Lower leg skin (tissue), 4 donors: ENCODE measurements at regions not wholly inside any gene's neighbourhood (a gene's known extent, or its start where the extent isn't known, plus 50 kb on each side); places are given as distances from the start of the nearest gene placed in this dataset.

Experiments used
- DNase-seq, 2 donors: peaks; one replicate each; pipeline ENCODE4 v3.0.0-alpha.2; 2019; ENCODE audit warnings: low spot score in 2 of 2
- H3K4me3 ChIP-seq: fragments of 200-600 bp; sonication (generic); 2 replicates; pipeline ENCODE4 v1.5.1; 2017; ENCODE audit warnings: mild to moderate bottlenecking, low read depth; ENCODE audit not compliant: poor library complexity, severe bottlenecking
- POLR2A ChIP-seq, 2 donors: fragments of 450-650 bp; IDR thresholded peaks; one replicate each; pipeline ENCODE4 v1.6.1; 2016 to 2017; ENCODE audit warnings: antibody characterized with exemption in 2 of 2, mild to moderate bottlenecking in 1 of 2, moderate library complexity in 1 of 2
- WGBS, 2 donors: methylation state at CpG; one replicate each; pipeline ENCODE4 v1.1.5; 2018; 5-methylcytosine and 5-hydroxymethylcytosine counted together
- intact Hi-C: fragments of 100-400 bp; cut with DNase I; formaldehyde crosslinking; loops from one replicate; pipeline ENCODE4 v1.15.0; 2023; ENCODE audit warnings: low total_unique reads
- TF ChIP-seq, protein P1 (sequence below), 3 donors: fragments of 450-650 bp; IDR thresholded peaks; one replicate each; pipeline ENCODE4 v1.5.1; 2016; ENCODE audit warnings: antibody characterized with exemption in 3 of 3, mild to moderate bottlenecking in 3 of 3, moderate library complexity in 2 of 3

DNA sequence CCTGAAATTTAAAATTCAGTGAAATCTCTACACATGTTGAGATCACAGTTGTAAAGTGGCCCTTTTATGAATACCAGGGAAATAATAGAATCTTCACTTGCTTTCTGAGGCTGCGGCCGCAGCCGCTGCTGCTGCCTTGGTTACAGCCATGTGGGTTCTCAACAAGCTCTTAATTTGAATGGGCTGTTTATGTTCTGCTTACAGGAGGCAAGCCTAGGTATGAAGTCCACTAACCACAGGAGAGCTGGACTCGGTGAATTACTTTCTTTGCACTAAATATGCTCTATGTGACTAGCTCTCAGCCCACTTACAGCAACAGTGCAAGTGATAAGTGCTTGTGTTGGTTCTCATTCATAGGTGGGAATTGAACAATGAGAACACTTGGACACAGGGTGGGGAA, 410.8 kb downstream of the SFMBT2 start:
- WGBS, 2 donors = 84 to 94% methylated on average over 4 of the region's 4 CpGs
- intact Hi-C loops = no loop called here
- no peak overlapping the region for H3K4me3 ChIP-seq
- TF ChIP-seq POLR2A (IDR thresholded peaks at IDR 0.05) = no peak
- TF ChIP-seq, protein P1, sequence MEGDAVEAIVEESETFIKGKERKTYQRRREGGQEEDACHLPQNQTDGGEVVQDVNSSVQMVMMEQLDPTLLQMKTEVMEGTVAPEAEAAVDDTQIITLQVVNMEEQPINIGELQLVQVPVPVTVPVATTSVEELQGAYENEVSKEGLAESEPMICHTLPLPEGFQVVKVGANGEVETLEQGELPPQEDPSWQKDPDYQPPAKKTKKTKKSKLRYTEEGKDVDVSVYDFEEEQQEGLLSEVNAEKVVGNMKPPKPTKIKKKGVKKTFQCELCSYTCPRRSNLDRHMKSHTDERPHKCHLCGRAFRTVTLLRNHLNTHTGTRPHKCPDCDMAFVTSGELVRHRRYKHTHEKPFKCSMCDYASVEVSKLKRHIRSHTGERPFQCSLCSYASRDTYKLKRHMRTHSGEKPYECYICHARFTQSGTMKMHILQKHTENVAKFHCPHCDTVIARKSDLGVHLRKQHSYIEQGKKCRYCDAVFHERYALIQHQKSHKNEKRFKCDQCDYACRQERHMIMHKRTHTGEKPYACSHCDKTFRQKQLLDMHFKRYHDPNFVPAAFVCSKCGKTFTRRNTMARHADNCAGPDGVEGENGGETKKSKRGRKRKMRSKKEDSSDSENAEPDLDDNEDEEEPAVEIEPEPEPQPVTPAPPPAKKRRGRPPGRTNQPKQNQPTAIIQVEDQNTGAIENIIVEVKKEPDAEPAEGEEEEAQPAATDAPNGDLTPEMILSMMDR (IDR thresholded peaks at IDR 0.05) = no peak
- DNase-seq = no peak

DNA sequence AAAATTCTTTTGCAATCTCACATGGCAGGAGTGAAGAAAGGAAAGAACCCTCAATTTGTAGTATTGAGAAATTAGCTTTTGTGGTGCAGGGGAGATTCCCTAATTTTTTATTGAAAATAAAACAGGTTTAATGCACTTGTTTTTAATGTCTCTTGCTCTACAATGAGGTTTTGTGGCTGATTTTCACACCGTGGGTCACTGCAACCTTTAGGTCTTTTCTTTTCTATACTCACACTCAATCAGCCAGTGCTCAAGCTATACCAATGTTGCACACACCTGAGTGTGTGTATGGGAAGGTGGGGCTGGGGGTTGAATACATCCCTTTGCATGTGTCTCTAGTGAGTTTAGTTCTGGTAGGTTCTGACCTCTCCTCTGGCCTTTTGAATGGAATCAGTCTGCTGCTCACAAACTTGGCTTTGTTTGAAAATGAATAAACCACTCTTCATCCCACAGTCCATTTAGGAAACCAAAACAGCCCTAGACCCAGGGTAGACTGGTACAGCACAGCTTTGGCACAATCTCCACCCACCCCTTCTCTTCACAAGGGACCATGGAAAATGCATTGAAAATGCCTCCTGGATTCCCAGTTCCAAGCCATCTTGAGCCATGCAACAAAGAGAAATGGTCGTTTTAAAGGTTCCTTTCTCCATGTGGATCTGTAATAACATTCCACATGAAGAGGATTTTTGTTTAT, 411.5 kb downstream of the SFMBT2 start:
- intact Hi-C loops = no loop called here
- TF ChIP-seq POLR2A (IDR thresholded peaks at IDR 0.05) = no peak
- TF ChIP-seq, protein P1 (IDR thresholded peaks at IDR 0.05) = no peak
- WGBS, 2 donors = 78 to 83% methylated on average over 2 of the region's 2 CpGs
- H3K4me3 ChIP-seq = no peak overlapping the region
- DNase-seq = no peak

DNA sequence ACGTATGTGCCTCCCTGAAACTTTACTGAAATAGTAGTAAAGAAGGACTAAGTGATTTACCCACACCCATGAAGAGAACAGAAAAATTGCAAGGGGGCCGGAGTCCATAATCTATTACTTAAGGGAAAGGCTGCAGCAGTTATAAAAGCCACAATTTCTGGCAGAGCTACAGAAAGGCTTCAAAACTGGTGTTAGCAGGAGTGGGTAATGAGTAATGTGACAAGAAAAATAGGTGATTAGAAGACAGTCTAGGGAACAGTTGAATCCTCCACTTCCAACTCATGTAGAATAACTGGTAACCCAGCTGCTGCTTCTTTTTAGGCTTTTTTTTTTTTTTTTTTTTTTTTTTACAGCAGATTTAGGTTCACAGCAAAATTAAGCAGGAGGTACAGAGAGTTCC, 413.3 kb downstream of the SFMBT2 start:
- intact Hi-C loops = no loop called here
- no peak for DNase-seq
- H3K4me3 ChIP-seq = no peak overlapping the region
- TF ChIP-seq POLR2A (IDR thresholded peaks at IDR 0.05) = no peak
- TF ChIP-seq, protein P1 (IDR thresholded peaks at IDR 0.05) = no peak
- 90 to 96% methylated on average over 2 of the region's 2 CpGs for WGBS, 2 donors

DNA sequence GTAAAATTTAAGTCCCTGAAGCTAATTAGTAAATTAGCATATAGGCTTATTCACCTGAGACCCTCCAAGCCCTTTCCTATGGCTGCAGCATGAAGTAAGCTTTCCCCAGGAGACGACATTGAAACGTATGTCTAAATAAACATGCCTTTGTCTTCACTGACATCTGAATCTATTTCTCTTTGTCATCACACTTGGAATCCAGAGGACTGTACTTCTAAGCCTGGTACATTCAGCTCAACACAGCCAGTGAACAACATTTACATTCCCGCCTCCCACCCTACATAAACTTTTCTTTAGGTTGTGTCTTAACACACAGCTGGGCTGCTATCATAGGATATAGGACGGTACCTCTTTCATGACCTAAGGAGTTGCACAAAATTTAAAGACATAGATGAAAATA, 414.4 kb downstream of the SFMBT2 start:
- WGBS, 2 donors = 63 to 76% methylated on average over 4 of the region's 4 CpGs
- intact Hi-C loops = no loop called here

DNA sequence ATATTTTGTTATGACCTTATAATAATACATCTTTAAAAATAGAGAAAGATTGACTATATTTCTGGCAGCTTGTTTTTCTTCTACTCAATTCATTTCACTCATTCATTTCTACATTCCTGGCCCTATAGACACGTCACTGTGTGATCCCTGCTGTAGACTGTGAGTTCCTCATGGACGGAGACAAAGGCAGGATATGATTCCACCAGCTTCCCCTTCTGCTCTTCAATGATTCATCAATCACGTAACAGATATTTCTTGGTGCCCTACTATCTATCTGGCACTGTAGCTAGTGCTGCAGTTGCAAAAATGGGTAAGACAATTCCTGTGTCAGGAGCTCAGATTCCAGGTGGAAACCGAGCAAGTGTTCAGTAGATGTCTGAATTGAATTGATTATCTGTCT, 415.0 kb downstream of the SFMBT2 start:
- TF ChIP-seq POLR2A (IDR thresholded peaks at IDR 0.05) = no peak
- TF ChIP-seq, protein P1 (IDR thresholded peaks at IDR 0.05) = no peak
- H3K4me3 ChIP-seq = no peak overlapping the region
- 60 to 62% methylated on average over 4 of the region's 4 CpGs for WGBS, 2 donors
- no peak for DNase-seq
- intact Hi-C loops = no loop called here

More for the DNA sequence above, 414.4 kb downstream of the SFMBT2 start:
- no peak for TF ChIP-seq POLR2A (IDR thresholded peaks at IDR 0.05)
- TF ChIP-seq, protein P1 (IDR thresholded peaks at IDR 0.05) = no peak
- DNase-seq = no peak
- H3K4me3 ChIP-seq = no peak overlapping the region

DNA sequence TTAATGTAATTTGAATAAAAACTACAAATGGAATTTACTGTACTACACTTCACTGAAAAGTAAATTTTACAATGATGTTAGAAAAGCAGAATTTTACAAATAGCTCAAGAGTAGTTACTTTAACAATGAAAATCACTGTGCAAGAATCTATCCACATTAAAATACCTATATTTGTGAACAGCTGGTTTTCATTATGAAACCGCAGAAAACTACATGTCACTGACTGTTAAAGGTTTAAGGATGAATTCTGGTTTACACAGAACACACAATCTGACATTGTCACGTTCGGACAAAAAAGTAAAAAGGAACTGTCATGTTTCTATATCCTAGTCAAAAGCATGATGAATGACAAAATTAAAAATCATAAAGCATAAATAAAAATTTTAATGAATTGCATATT, 415.3 kb upstream of the PRKCQ start:
- DNase-seq = no peak
- WGBS, 2 donors = 65% methylated on average over 3 of the region's 3 CpGs
- intact Hi-C loops = no loop called here
- TF ChIP-seq, protein P1 (IDR thresholded peaks at IDR 0.05) = no peak
- no peak for TF ChIP-seq POLR2A (IDR thresholded peaks at IDR 0.05)
- H3K4me3 ChIP-seq = no peak overlapping the region
